T-helper 17 cell (primary cell): ENCODE measurements at regions not wholly inside any gene's neighbourhood (a gene's known extent, or its start where the extent isn't known, plus 50 kb on each side); places are given as distances from the start of the nearest gene placed in this dataset.
A peak's percentile ranks its signal among the peaks of the same experiment; 100 is the strongest.
"Not testable (repeated sequence)": the region's sequence is repeated elsewhere in the genome, so short reads cannot be mapped to it uniquely, and the experiment has no call there.

Experiments used
- ATAC-seq: fragments of 150-1000 bp; cut with Tn5 transposase; 2 replicates; pipeline ENCODE4 v1.10.0; 2021; ENCODE audit warnings: mild to moderate bottlenecking, moderate library complexity
- DNase-seq, 3 donors: peaks; one replicate each; pipeline versions ENCODE4 v3.0.0 to v3.0.0-alpha.2; 2020 to 2021
- H3K9me3 ChIP-seq: one replicate; pipeline ENCODE4 v1.7.0; 2013; ENCODE audit warnings: low read length, mild to moderate bottlenecking; ENCODE audit not compliant: control insufficient read depth, poor library complexity, severe bottlenecking
- H3K27ac Mint-ChIP-seq: one replicate; pipeline ENCODE4 v1.8.0; 2022; ENCODE audit warnings: mild to moderate bottlenecking, moderate library complexity, mixed read lengths
- H3K27me3 Mint-ChIP-seq: one replicate; pipeline ENCODE4 v1.8.0; 2022; ENCODE audit warnings: mixed read lengths
- H3K36me3 Mint-ChIP-seq: one replicate; pipeline ENCODE4 v1.8.0; 2022; ENCODE audit warnings: low read depth, mixed read lengths
- H3K4me1 Mint-ChIP-seq: one replicate; pipeline ENCODE4 v1.8.0; 2022; ENCODE audit warnings: mild to moderate bottlenecking, mixed read lengths
- H3K4me3 Mint-ChIP-seq: one replicate; pipeline ENCODE4 v1.8.0; 2022; ENCODE audit warnings: mild to moderate bottlenecking, moderate library complexity, mixed read lengths

GRCh38 chr1:222181191-222181590, 366.7 kb downstream of the HHIPL2 start:
- no peaks in the 10 kb centered on the region for H3K36me3 Mint-ChIP-seq
- no peak overlapping the region for H3K27ac Mint-ChIP-seq
- no peaks in the 10 kb centered on the region for H3K4me1 Mint-ChIP-seq
- no peaks in the 10 kb centered on the region for H3K9me3 ChIP-seq
- no peaks in the 10 kb centered on the region for H3K27me3 Mint-ChIP-seq
- no peak for DNase-seq
- ATAC-seq: no peak
- no peak overlapping the region for H3K4me3 Mint-ChIP-seq

- not testable (repeated sequence) for H3K27me3 Mint-ChIP-seq, H3K4me3 Mint-ChIP-seq, ATAC-seq, DNase-seq, H3K9me3 ChIP-seq, H3K27ac Mint-ChIP-seq, H3K36me3 Mint-ChIP-seq, H3K4me1 Mint-ChIP-seq
These were observed 370.4 kb downstream of the HHIPL2 start for GRCh38 chr1:222177496-222177895.

- H3K9me3 ChIP-seq: no peaks in the 10 kb centered on the region
- Mint-ChIP-seq H3K27me3 (no peaks in the 10 kb centered on the region), H3K36me3 (peaks cover 5% of the 10 kb centered on the region), H3K27ac (no peak overlapping the region), H3K4me1 (no peaks in the 10 kb centered on the region), H3K4me3 (no peak overlapping the region)
- ATAC-seq: peak; percentile 44
- DNase-seq: no peak
These were observed 376.9 kb downstream of the HHIPL2 start for GRCh38 chr1:222171005-222171404.

GRCh38 chr1:222168621-222169020, 379.3 kb downstream of the HHIPL2 start:
- Mint-ChIP-seq H3K4me3 (no peak overlapping the region), H3K27ac (no peak overlapping the region), H3K4me1 (no peaks in the 10 kb centered on the region), H3K27me3 (peaks cover 5% of the 10 kb centered on the region), H3K36me3 (peaks cover 5% of the 10 kb centered on the region)
- no peak for DNase-seq
- no peaks in the 10 kb centered on the region for H3K9me3 ChIP-seq
- no peak for ATAC-seq

- no peak overlapping the region for H3K27ac Mint-ChIP-seq
- H3K9me3 ChIP-seq: no peaks in the 10 kb centered on the region
- peaks cover 5% of the 10 kb centered on the region for H3K36me3 Mint-ChIP-seq
- DNase-seq: no peak
- no peak for ATAC-seq
- peaks cover 5% of the 10 kb centered on the region for H3K27me3 Mint-ChIP-seq
- H3K4me1 Mint-ChIP-seq: no peaks in the 10 kb centered on the region
- H3K4me3 Mint-ChIP-seq: no peak overlapping the region
These were observed 380.0 kb downstream of the HHIPL2 start for GRCh38 chr1:222167896-222168295.

GRCh38 chr1:222167111-222167510, 380.8 kb downstream of the HHIPL2 start:
- no peak for ATAC-seq
- Mint-ChIP-seq H3K27me3 (peaks cover 5% of the 10 kb centered on the region), H3K4me3 (no peak overlapping the region), H3K4me1 (no peaks in the 10 kb centered on the region), H3K27ac (no peak overlapping the region), H3K36me3 (peaks cover 5% of the 10 kb centered on the region)
- H3K9me3 ChIP-seq: no peaks in the 10 kb centered on the region
- DNase-seq: no peak

- ATAC-seq (no peak), DNase-seq (no peak)
These were observed 382.3 kb downstream of the HHIPL2 start for GRCh38 chr1:222165629-222166028.

GRCh38 chr1:222163895-222164294, 384.0 kb downstream of the HHIPL2 start:
- Mint-ChIP-seq H3K4me3 (no peak overlapping the region), H3K36me3 (no peaks in the 10 kb centered on the region), H3K27me3 (peaks cover 5% of the 10 kb centered on the region), H3K27ac (no peak overlapping the region), H3K4me1 (no peaks in the 10 kb centered on the region)
- H3K9me3 ChIP-seq: no peaks in the 10 kb centered on the region
- ATAC-seq: no peak
- DNase-seq: no peak

More at GRCh38 chr1:222165629-222166028, 382.3 kb downstream of the HHIPL2 start:
- no peaks in the 10 kb centered on the region for H3K9me3 ChIP-seq
- peaks cover 5% of the 10 kb centered on the region for H3K27me3 Mint-ChIP-seq
- H3K4me3 Mint-ChIP-seq: no peak overlapping the region
- peaks cover 5% of the 10 kb centered on the region for H3K36me3 Mint-ChIP-seq
- H3K4me1 Mint-ChIP-seq: no peaks in the 10 kb centered on the region
- no peak overlapping the region for H3K27ac Mint-ChIP-seq

- ATAC-seq (no peak), DNase-seq (no peak)
These were observed 386.2 kb downstream of the HHIPL2 start for GRCh38 chr1:222161676-222162075.

GRCh38 chr1:222157612-222158011, 390.3 kb downstream of the HHIPL2 start:
- Mint-ChIP-seq H3K4me3 (no peak overlapping the region), H3K4me1 (no peaks in the 10 kb centered on the region), H3K36me3 (no peaks in the 10 kb centered on the region), H3K27ac (no peak overlapping the region), H3K27me3 (no peaks in the 10 kb centered on the region)
- ATAC-seq (no peak), DNase-seq (no peak)
- peaks cover 4% of the 10 kb centered on the region for H3K9me3 ChIP-seq

More at GRCh38 chr1:222161676-222162075, 386.2 kb downstream of the HHIPL2 start:
- H3K27me3 Mint-ChIP-seq: peaks cover 5% of the 10 kb centered on the region
- H3K36me3 Mint-ChIP-seq: no peaks in the 10 kb centered on the region
- H3K9me3 ChIP-seq: peaks cover 4% of the 10 kb centered on the region
- H3K4me1 Mint-ChIP-seq: no peaks in the 10 kb centered on the region
- H3K27ac Mint-ChIP-seq: no peak overlapping the region
- no peak overlapping the region for H3K4me3 Mint-ChIP-seq

GRCh38 chr1:222140206-222140605, 398.3 kb upstream of the DUSP10 start:
- no peak overlapping the region for H3K27ac Mint-ChIP-seq
- H3K27me3 Mint-ChIP-seq: no peaks in the 10 kb centered on the region
- no peaks in the 10 kb centered on the region for H3K4me1 Mint-ChIP-seq
- no peak overlapping the region for H3K4me3 Mint-ChIP-seq
- no peaks in the 10 kb centered on the region for H3K36me3 Mint-ChIP-seq
- H3K9me3 ChIP-seq: no peaks in the 10 kb centered on the region
- ATAC-seq (no peak), DNase-seq (no peak)

- no peaks in the 10 kb centered on the region for H3K4me1 Mint-ChIP-seq
- H3K27me3 Mint-ChIP-seq: no peaks in the 10 kb centered on the region
- DNase-seq: no peak
- no peak overlapping the region for H3K27ac Mint-ChIP-seq
- no peak for ATAC-seq
- peaks cover 4% of the 10 kb centered on the region for H3K9me3 ChIP-seq
- H3K36me3 Mint-ChIP-seq: no peaks in the 10 kb centered on the region
- H3K4me3 Mint-ChIP-seq: no peak overlapping the region
These were observed 396.2 kb upstream of the DUSP10 start for GRCh38 chr1:222138095-222138494.

- Mint-ChIP-seq H3K4me3 (no peak overlapping the region), H3K4me1 (no peaks in the 10 kb centered on the region), H3K36me3 (no peaks in the 10 kb centered on the region), H3K27ac (no peak overlapping the region), H3K27me3 (no peaks in the 10 kb centered on the region)
- ATAC-seq: no peak
- no peak for DNase-seq
- H3K9me3 ChIP-seq: peaks cover 4% of the 10 kb centered on the region
These were observed 395.0 kb upstream of the DUSP10 start for GRCh38 chr1:222136869-222137268.

- DNase-seq (no peak), ATAC-seq (no peak)
- no peak overlapping the region for H3K27ac Mint-ChIP-seq
- no peaks in the 10 kb centered on the region for H3K4me1 Mint-ChIP-seq
- no peak overlapping the region for H3K4me3 Mint-ChIP-seq
- peaks cover 1% of the 10 kb centered on the region for H3K9me3 ChIP-seq
- H3K36me3 Mint-ChIP-seq: peaks cover 2% of the 10 kb centered on the region
- H3K27me3 Mint-ChIP-seq: peaks cover 5% of the 10 kb centered on the region
These were observed 387.2 kb upstream of the DUSP10 start for GRCh38 chr1:222129041-222129440.
